ENCODE measurements at regions not wholly inside any gene's neighbourhood (a gene's known extent, or its start where the extent isn't known, plus 50 kb on each side); places are given as distances from the start of the nearest gene placed in this dataset.

DNA sequence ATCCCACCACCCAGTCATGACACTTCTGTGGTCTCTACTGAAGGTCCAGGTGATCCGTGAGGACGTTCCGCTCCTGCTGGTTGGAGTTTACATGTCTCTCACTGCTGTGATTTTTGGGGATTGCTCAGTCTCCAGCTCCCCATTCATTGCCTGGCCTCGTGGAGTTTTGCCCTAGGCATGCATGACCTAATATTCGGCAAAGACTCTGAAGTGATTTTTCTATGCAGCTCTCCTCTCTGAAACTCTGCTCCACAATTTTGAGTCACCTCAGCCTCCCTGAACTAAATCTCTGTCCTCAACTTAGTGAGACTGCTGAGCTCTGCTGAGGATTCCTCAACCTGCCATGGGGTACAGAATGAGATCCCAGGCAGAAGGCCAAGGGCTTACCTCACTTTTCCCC lies 174.4 kb upstream of the FGGY start:
- no peaks in the 10 kb centered on the region for H3K36me3 Mint-ChIP-seq (ENCODE audit: insufficient read depth, unreplicated experiment)
- no peak overlapping the region for H3K4me3 Mint-ChIP-seq (ENCODE audit: low read depth, unreplicated experiment)
- H3K4me1 Mint-ChIP-seq (ENCODE audit: low read depth, unreplicated experiment): no peaks in the 10 kb centered on the region
- no peak overlapping the region for H3K27ac Mint-ChIP-seq (ENCODE audit: unreplicated experiment)
- no peak for DNase-seq
- intact Hi-C loops (cut with micrococcal nuclease; ENCODE audit: unreplicated experiment): no loop called here
- CTCF ChIA-PET: interaction anchor here (1.1 kb wide), 1 partner anchor 10 kb away, joined by 3 read pairs; no protein-coding TSS in a partner anchor
- H3K9me3 Mint-ChIP-seq (ENCODE audit: low read depth, unreplicated experiment): peaks cover 2% of the 10 kb centered on the region
- no peaks in the 10 kb centered on the region for H3K27me3 Mint-ChIP-seq (ENCODE audit: unreplicated experiment)
- TF ChIP-seq, protein P1, sequence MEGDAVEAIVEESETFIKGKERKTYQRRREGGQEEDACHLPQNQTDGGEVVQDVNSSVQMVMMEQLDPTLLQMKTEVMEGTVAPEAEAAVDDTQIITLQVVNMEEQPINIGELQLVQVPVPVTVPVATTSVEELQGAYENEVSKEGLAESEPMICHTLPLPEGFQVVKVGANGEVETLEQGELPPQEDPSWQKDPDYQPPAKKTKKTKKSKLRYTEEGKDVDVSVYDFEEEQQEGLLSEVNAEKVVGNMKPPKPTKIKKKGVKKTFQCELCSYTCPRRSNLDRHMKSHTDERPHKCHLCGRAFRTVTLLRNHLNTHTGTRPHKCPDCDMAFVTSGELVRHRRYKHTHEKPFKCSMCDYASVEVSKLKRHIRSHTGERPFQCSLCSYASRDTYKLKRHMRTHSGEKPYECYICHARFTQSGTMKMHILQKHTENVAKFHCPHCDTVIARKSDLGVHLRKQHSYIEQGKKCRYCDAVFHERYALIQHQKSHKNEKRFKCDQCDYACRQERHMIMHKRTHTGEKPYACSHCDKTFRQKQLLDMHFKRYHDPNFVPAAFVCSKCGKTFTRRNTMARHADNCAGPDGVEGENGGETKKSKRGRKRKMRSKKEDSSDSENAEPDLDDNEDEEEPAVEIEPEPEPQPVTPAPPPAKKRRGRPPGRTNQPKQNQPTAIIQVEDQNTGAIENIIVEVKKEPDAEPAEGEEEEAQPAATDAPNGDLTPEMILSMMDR (IDR thresholded peaks at IDR 0.05; ENCODE audit: unreplicated experiment): no peak
- no TSS peak for BruUV-seq (replicated peaks)

DNA sequence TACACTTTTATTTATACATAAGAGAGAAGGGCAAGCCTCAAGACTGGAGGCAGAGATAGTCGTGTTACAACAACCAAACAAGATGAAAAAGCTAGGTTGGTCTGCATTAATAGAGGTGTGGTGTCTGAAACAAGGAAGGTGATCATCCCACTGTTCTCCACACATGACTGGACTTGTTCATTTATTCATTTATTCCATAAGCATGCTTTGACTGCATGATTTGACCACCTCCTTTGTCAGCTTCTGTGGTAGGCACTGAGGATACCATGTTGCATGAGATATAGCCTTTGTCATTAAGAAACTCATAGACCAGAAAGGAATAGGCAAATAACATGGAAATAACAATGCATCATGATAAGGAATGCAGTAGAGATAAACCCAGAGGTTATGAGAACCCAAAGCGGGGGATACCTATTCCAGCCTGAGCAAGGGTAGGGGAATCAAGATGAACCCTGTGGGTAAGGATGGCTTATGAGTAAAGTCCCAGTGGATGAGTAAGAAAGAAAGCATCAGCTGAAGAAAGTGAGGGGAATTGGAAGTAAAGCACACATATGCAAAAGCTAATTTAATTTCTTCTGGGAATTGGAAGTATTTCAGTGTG lies 173.7 kb upstream of the FGGY start:
- peaks cover 2% of the 10 kb centered on the region for H3K9me3 Mint-ChIP-seq (ENCODE audit: low read depth, unreplicated experiment)
- CTCF ChIA-PET: interaction anchor here (1.1 kb wide), 1 partner anchor 10 kb away, joined by 3 read pairs; no protein-coding TSS in a partner anchor
- no peak for DNase-seq
- H3K4me3 Mint-ChIP-seq (ENCODE audit: low read depth, unreplicated experiment): no peak overlapping the region
- no peak overlapping the region for H3K27ac Mint-ChIP-seq (ENCODE audit: unreplicated experiment)
- TF ChIP-seq, protein P1 (IDR thresholded peaks at IDR 0.05; ENCODE audit: unreplicated experiment): no peak
- no peaks in the 10 kb centered on the region for H3K36me3 Mint-ChIP-seq (ENCODE audit: insufficient read depth, unreplicated experiment)
- BruUV-seq (replicated peaks): no TSS peak
- H3K27me3 Mint-ChIP-seq (ENCODE audit: unreplicated experiment): no peaks in the 10 kb centered on the region
- intact Hi-C loops (cut with micrococcal nuclease; ENCODE audit: unreplicated experiment): no loop called here
- H3K4me1 Mint-ChIP-seq (ENCODE audit: low read depth, unreplicated experiment): no peaks in the 10 kb centered on the region

DNA sequence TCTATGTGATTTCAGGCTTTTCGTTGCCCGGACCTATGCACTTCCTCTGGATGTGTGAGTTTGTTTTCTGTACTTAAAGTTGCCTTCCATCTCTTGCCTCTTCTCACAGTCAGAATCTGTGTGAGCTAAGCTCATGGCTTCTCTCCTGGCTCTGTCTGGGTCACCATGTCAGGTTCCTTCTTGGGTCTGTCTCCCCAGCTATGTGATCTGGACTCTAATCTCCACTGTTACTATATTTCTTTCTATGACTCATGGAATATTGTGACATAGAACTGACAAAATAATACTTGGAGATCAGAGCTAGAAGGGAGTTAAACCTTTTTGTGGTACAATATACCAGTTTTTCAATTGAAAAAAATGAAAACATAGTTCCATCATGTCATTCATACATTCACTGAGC lies 172.7 kb upstream of the FGGY start:
- intact Hi-C loops (cut with micrococcal nuclease; ENCODE audit: unreplicated experiment): no loop called here
- Mint-ChIP-seq H3K27me3 (ENCODE audit: unreplicated experiment) (no peaks in the 10 kb centered on the region), H3K9me3 (ENCODE audit: low read depth, unreplicated experiment) (peaks cover 2% of the 10 kb centered on the region), H3K4me3 (ENCODE audit: low read depth, unreplicated experiment) (no peak overlapping the region), H3K36me3 (ENCODE audit: insufficient read depth, unreplicated experiment) (no peaks in the 10 kb centered on the region), H3K27ac (ENCODE audit: unreplicated experiment) (no peak overlapping the region), H3K4me1 (ENCODE audit: low read depth, unreplicated experiment) (peaks cover 8% of the 10 kb centered on the region)
- BruUV-seq (replicated peaks): no TSS peak
- CTCF ChIA-PET: interaction anchor here (0.5 kb wide), 1 partner anchor 191 kb away, joined by 3 read pairs; no protein-coding TSS in a partner anchor
- TF ChIP-seq, protein P1 (IDR thresholded peaks at IDR 0.05; ENCODE audit: unreplicated experiment): no peak
- DNase-seq: no peak

DNA sequence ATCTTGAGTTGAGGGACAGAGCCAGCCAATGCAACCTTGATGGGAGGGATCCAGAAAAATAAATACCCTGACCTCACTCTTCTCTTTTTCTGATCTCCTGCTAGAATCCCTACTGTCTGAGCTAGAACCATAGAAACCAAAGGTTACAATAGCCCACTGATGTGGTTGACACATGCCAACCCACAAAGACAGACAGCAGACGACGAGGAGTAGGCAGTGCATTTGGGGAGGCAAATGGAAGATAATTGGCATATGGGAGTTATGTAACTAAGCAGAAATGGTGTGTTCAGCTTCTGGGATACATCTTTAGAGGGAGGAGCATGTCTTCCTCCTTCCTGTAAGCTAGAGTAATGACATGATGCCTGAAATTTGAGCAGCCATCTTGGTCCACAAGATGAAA lies 171.7 kb upstream of the FGGY start:
- CTCF ChIA-PET: no interaction called here

More for the DNA sequence above, 171.7 kb upstream of the FGGY start:
- DNase-seq: no peak
- H3K27me3 Mint-ChIP-seq (ENCODE audit: unreplicated experiment): no peaks in the 10 kb centered on the region
- no peak overlapping the region for H3K27ac Mint-ChIP-seq (ENCODE audit: unreplicated experiment)
- BruUV-seq (replicated peaks): no TSS peak
- peaks cover 2% of the 10 kb centered on the region for H3K9me3 Mint-ChIP-seq (ENCODE audit: low read depth, unreplicated experiment)
- TF ChIP-seq, protein P1 (IDR thresholded peaks at IDR 0.05; ENCODE audit: unreplicated experiment): no peak
- no peaks in the 10 kb centered on the region for H3K36me3 Mint-ChIP-seq (ENCODE audit: insufficient read depth, unreplicated experiment)
- peaks cover 9% of the 10 kb centered on the region for H3K4me1 Mint-ChIP-seq (ENCODE audit: low read depth, unreplicated experiment)
- H3K4me3 Mint-ChIP-seq (ENCODE audit: low read depth, unreplicated experiment): no peak overlapping the region
- intact Hi-C loops (cut with micrococcal nuclease; ENCODE audit: unreplicated experiment): no loop called here

Data from Calu3 (cell line).